Endothelial cell of umbilical vein (primary cell): ENCODE measurements at regions not wholly inside any gene's neighbourhood (a gene's known extent, or its start where the extent isn't known, plus 50 kb on each side); places are given as distances from the start of the nearest gene placed in this dataset.
"Not testable (repeated sequence)": the region's sequence is repeated elsewhere in the genome, so short reads cannot be mapped to it uniquely, and the experiment has no call there.

Experiments used
- CTCF ChIP-seq, 2 donors: IDR thresholded peaks; 1 replicate in 1 of 2; 2 replicates in 1 of 2; pipeline ENCODE4 v1.5.1; 2011; ENCODE audit warnings: low read length in 2 of 2, mild to moderate bottlenecking in 2 of 2, moderate library complexity in 2 of 2, control low read depth in 1 of 2, inconsistent platforms in 1 of 2, low read depth in 1 of 2; ENCODE audit not compliant: insufficient read depth in 1 of 2; ENCODE audit errors: extremely low read depth in 1 of 2
- EZH2 ChIP-seq: IDR thresholded peaks from 2 replicates; pipeline ENCODE4 v1.6.1; 2012; ENCODE audit warnings: borderline replicate concordance, low read depth, mild to moderate bottlenecking, moderate library complexity, low read length, inconsistent platforms; ENCODE audit not compliant: severe bottlenecking
- JUN ChIP-seq: IDR thresholded peaks from 2 replicates; pipeline ENCODE4 v1.6.1; 2011; ENCODE audit warnings: borderline replicate concordance, low read depth; ENCODE audit not compliant: insufficient read length, insufficient read depth
- MAX ChIP-seq: IDR thresholded peaks from 2 replicates; pipeline ENCODE4 v1.6.1; 2011; ENCODE audit not compliant: insufficient read depth, insufficient read length
- POLR2A ChIP-seq: IDR thresholded peaks from 2 replicates; pipeline ENCODE4 v1.6.1; 2012; ENCODE audit warnings: low read depth, mild to moderate bottlenecking, control low read depth, low read length

- TF ChIP-seq MAX; CTCF (IDR thresholded peaks at IDR 0.05; ENCODE audit: extremely low read depth in 1 of 2, insufficient read depth in 1 of 2, low read depth in 1 of 2, low read length in 2 of 2); POLR2A; JUN; EZH2: not testable (repeated sequence)
These were observed 63.9 kb upstream of the FAM153A start for GRCh38 chr5:177846598-177846997.
